ENCODE measurements at regions not wholly inside any gene's neighbourhood (a gene's known extent, or its start where the extent isn't known, plus 50 kb on each side); places are given as distances from the start of the nearest gene placed in this dataset.

- Histone ChIP-seq H3K27me3 (ENCODE audit: control insufficient read depth, insufficient read depth, low read length) (no peaks in the 10 kb centered on the region), H3K4me3 (ENCODE audit: low read depth, low read length) (no peak overlapping the region), H3K9me3 (ENCODE audit: control insufficient read depth, insufficient read depth, low read length) (no peaks in the 10 kb centered on the region), H3K27ac (ENCODE audit: low read depth, low read length) (no peak overlapping the region)
- no peak for DNase-seq (ENCODE audit: low read depth, low spot score)
- CTCF ChIA-PET = no interaction called here
- no peak for TF ChIP-seq CTCF (IDR thresholded peaks at IDR 0.05; ENCODE audit: low read depth, low read length)
- POLR2A ChIA-PET = no interaction called here
Measured at GRCh38 chr13:65825039-65825438, 1405.1 kb downstream of the PCDH9 start.

- Histone ChIP-seq H3K27me3 (ENCODE audit: control insufficient read depth, insufficient read depth, low read length) (no peaks in the 10 kb centered on the region), H3K27ac (ENCODE audit: low read depth, low read length) (no peak overlapping the region), H3K4me3 (ENCODE audit: low read depth, low read length) (no peak overlapping the region), H3K9me3 (ENCODE audit: control insufficient read depth, insufficient read depth, low read length) (peaks cover 3% of the 10 kb centered on the region; the same call in 1 of the 2 replicates)
- no peak for TF ChIP-seq CTCF (IDR thresholded peaks at IDR 0.05; ENCODE audit: low read depth, low read length)
- ChIA-PET POLR2A (no interaction called here), CTCF (no interaction called here)
- DNase-seq (ENCODE audit: low read depth, low spot score) = no peak
Measured at GRCh38 chr13:65808061-65808460, 1422.1 kb downstream of the PCDH9 start.

GRCh38 chr13:65803530-65804392 is 1426.4 kb downstream of the PCDH9 start:
- H3K27me3 ChIP-seq (ENCODE audit: control insufficient read depth, insufficient read depth, low read length) = no peaks in the 10 kb centered on the region
- ChIA-PET POLR2A (no interaction called here), CTCF (no interaction called here)
- no peak overlapping the region for H3K27ac ChIP-seq (ENCODE audit: low read depth, low read length)
- DNase-seq (ENCODE audit: low read depth, low spot score) = no peak
- H3K4me3 ChIP-seq (ENCODE audit: low read depth, low read length) = no peak overlapping the region
- H3K9me3 ChIP-seq (ENCODE audit: control insufficient read depth, insufficient read depth, low read length) = no peaks in the 10 kb centered on the region
- no peak for TF ChIP-seq CTCF (IDR thresholded peaks at IDR 0.05; ENCODE audit: low read depth, low read length)

GRCh38 chr13:65789815-65790214 is 1440.3 kb downstream of the PCDH9 start:
- Histone ChIP-seq H3K27me3 (ENCODE audit: control insufficient read depth, insufficient read depth, low read length) (no peaks in the 10 kb centered on the region), H3K4me3 (ENCODE audit: low read depth, low read length) (no peak overlapping the region), H3K9me3 (ENCODE audit: control insufficient read depth, insufficient read depth, low read length) (no peaks in the 10 kb centered on the region), H3K27ac (ENCODE audit: low read depth, low read length) (no peak overlapping the region)
- CTCF ChIA-PET = no interaction called here
- POLR2A ChIA-PET = no interaction called here
- no peak for DNase-seq (ENCODE audit: low read depth, low spot score)
- no peak for TF ChIP-seq CTCF (IDR thresholded peaks at IDR 0.05; ENCODE audit: low read depth, low read length)

GRCh38 chr13:65787082-65787481 is 1443.1 kb downstream of the PCDH9 start:
- Histone ChIP-seq H3K9me3 (ENCODE audit: control insufficient read depth, insufficient read depth, low read length) (peaks cover 4% of the 10 kb centered on the region; the same call in 1 of the 2 replicates), H3K27ac (ENCODE audit: low read depth, low read length) (no peak overlapping the region), H3K27me3 (ENCODE audit: control insufficient read depth, insufficient read depth, low read length) (no peaks in the 10 kb centered on the region), H3K4me3 (ENCODE audit: low read depth, low read length) (no peak overlapping the region)
- CTCF ChIA-PET = no interaction called here
- no peak for TF ChIP-seq CTCF (IDR thresholded peaks at IDR 0.05; ENCODE audit: low read depth, low read length)
- POLR2A ChIA-PET = interaction anchor here (0.7 kb wide), 1 partner anchor 1443 kb away, joined by 4 read pairs; no protein-coding TSS in a partner anchor
- DNase-seq (ENCODE audit: low read depth, low spot score) = no peak

Data from AG04450 (cell line).